Activated naive CD4-positive, alpha-beta T cell treated with anti-CD3 and anti-CD28 coated beads, Interleukin-2, amount 50 U/mL, for 24 hours (primary cell): ENCODE measurements at regions not wholly inside any gene's neighbourhood (a gene's known extent, or its start where the extent isn't known, plus 50 kb on each side); places are given as distances from the start of the nearest gene placed in this dataset.

Experiments
- H3K27ac Mint-ChIP-seq: one replicate; pipeline ENCODE4 v1.8.0; 2021; ENCODE audit warnings: mild to moderate bottlenecking, mixed read lengths
- H3K27me3 Mint-ChIP-seq: one replicate; pipeline ENCODE4 v1.8.0; 2021; ENCODE audit warnings: mixed read lengths
- H3K36me3 Mint-ChIP-seq: one replicate; pipeline ENCODE4 v1.8.0; 2021; ENCODE audit warnings: mixed read lengths
- H3K4me1 Mint-ChIP-seq: one replicate; pipeline ENCODE4 v1.8.0; 2021; ENCODE audit warnings: mixed read lengths
- H3K4me3 Mint-ChIP-seq: one replicate; pipeline ENCODE4 v1.8.0; 2021; ENCODE audit warnings: mild to moderate bottlenecking, mixed read lengths
- H3K9me3 Mint-ChIP-seq: one replicate; pipeline ENCODE4 v1.8.0; 2021; ENCODE audit warnings: mixed read lengths

DNA sequence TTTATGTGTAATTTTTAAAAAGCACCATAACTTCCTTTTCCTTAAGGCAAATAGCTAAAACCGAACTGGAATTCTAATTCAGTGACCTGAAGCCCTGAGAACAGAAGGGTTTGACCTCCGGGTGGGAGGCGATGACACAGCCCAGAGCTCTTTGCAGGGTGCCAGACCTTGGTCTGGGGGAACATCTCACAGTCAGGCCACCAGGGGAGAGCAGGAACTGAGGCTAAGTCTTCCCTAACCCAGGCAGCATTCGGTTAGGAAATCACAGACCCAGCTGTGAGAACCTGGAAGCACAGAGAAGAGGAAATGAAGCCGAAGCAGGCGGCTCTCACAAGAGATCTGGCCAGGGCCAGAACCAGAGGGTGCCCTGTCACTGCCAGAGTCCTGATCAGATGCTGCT lies 444.8 kb downstream of the TTLL7 start:
- Mint-ChIP-seq H3K4me3 (no peak overlapping the region), H3K27me3 (no peaks in the 10 kb centered on the region), H3K4me1 (peaks cover 3% of the 10 kb centered on the region), H3K9me3 (peaks cover 4% of the 10 kb centered on the region), H3K36me3 (peaks cover 2% of the 10 kb centered on the region), H3K27ac (no peak overlapping the region)

DNA sequence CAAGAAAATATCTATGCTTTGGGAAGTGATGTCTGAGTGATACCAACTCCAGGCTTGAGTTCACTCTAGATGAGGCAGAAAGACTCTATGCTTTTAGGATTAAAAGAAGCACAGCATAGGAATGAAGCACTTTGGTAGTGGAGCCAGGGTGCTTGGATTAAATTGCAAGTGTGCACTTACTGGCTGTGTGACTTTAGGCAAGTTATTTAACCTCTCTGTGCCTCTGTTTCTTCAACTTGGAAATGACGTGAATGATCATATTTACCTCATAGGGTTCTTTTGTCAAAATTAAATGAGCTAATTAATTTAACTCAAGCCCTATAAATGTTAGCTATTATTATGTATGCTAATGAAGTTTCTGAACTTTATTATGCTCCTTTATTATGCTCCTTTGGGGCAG lies 446.1 kb downstream of the TTLL7 start:
- H3K4me3 Mint-ChIP-seq = no peak overlapping the region
- H3K36me3 Mint-ChIP-seq = peaks cover 2% of the 10 kb centered on the region
- H3K4me1 Mint-ChIP-seq = no peaks in the 10 kb centered on the region
- no peaks in the 10 kb centered on the region for H3K27me3 Mint-ChIP-seq
- peaks cover 4% of the 10 kb centered on the region for H3K9me3 Mint-ChIP-seq
- H3K27ac Mint-ChIP-seq = no peak overlapping the region

DNA sequence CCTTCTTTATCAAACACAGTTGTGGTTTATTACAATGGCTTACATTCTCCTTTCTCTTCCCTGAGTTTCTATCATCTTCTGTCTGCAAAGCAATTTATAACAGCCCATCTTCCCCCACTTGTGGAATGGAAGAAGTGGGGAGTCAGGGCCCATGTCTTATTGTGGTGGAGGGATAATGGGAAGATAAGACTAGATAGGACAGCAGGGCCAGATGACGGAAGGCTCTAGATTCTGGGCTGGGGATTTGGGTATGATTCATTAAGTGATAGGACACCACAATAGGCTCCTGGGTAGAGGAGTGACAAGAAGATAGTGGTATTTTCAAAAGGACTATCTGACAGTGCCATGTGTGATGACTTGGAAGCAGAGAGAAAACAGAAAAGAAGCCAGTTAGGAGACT lies 450.6 kb downstream of the TTLL7 start:
- Mint-ChIP-seq H3K36me3 (peaks cover 2% of the 10 kb centered on the region), H3K4me1 (peaks cover 8% of the 10 kb centered on the region), H3K27me3 (no peaks in the 10 kb centered on the region), H3K9me3 (peaks cover 4% of the 10 kb centered on the region), H3K4me3 (no peak overlapping the region), H3K27ac (no peak overlapping the region)

DNA sequence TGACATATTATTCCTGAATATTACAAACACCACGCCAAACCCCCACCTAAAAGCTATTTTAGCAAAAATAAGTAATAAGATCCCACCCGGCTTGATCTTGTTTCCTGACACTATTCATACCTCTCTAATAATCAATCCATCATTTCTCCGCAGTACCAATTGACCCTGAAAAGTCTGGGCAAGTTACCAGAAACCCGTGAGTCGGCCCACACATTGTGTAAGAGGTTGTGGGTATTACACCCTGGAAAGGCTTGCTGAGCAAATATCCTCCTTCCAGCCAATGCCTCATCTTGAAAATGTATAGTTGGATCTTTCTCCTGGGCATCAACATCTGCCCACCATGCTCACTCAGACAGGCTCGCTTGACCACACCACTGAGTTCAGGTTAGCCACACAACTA lies 451.0 kb downstream of the TTLL7 start:
- Mint-ChIP-seq H3K9me3 (peaks cover 4% of the 10 kb centered on the region), H3K36me3 (peaks cover 2% of the 10 kb centered on the region), H3K4me1 (peaks cover 9% of the 10 kb centered on the region)

DNA sequence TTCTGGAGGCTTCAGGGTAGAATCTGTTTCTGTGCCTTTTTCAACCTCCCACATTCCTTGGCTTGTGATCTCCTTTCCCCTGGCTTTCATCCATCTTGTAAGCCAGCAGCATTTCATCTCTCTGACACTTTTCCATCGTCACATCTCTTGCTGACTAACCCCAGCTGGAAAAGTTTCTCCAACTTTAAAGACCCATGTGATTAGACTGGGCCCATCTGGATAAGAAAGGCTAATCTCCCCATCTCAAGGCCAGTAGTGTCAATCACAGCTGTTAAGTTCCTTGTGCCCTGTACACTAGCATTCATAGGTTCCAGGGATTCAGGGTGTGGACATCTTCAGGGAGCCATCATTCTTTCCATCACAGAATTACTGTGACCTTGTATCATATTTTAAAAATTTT lies 452.1 kb downstream of the TTLL7 start:
- H3K36me3 Mint-ChIP-seq = peaks cover 2% of the 10 kb centered on the region
- no peaks in the 10 kb centered on the region for H3K27me3 Mint-ChIP-seq
- peaks cover 4% of the 10 kb centered on the region for H3K9me3 Mint-ChIP-seq
- H3K4me3 Mint-ChIP-seq = no peak overlapping the region
- H3K27ac Mint-ChIP-seq = no peak overlapping the region
- peaks cover 9% of the 10 kb centered on the region for H3K4me1 Mint-ChIP-seq

More for the DNA sequence above, 451.0 kb downstream of the TTLL7 start:
- Mint-ChIP-seq H3K4me3 (no peak overlapping the region), H3K27ac (no peak overlapping the region), H3K27me3 (no peaks in the 10 kb centered on the region)

DNA sequence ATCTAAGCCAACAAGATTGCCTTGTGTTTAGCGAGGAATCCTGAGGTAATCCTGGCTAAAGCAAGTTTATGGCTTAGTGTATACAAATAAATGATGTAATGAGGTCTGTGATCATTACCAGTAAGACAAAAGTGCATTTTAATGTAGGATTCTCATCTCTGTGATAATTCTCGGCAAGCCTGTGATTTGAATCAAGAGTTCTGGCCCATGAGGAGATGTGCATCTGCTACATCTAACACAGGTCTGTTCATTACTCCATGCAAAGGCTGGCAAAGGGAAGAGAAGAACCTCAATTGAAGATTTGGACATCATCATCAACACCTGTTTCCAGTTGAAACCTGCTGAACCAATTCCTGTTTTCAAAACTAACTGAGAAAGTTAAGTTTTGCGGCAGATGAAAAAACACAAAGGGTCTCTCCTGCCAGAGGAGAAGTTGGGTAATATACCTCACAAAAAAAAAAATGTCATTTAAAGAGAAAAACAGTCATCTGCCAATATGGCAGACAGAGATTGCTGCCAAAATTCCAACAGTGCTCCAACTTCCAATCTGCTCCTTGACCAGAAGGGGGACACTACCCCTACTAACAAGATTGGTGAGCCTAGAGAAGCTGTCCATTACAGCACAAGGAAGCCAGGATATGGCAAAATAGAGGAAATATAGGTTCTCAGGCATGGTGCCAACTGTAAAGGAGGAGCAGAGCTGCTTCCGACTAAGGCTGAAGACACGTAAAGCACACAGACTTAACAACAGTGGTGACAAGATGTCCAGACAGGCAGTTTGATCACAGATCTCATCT lies 453.7 kb downstream of the TTLL7 start:
- peaks cover 9% of the 10 kb centered on the region for H3K4me1 Mint-ChIP-seq
- no peaks in the 10 kb centered on the region for H3K27me3 Mint-ChIP-seq
- peaks cover 4% of the 10 kb centered on the region for H3K9me3 Mint-ChIP-seq
- no peak overlapping the region for H3K4me3 Mint-ChIP-seq
- H3K27ac Mint-ChIP-seq = no peak overlapping the region
- peaks cover 2% of the 10 kb centered on the region for H3K36me3 Mint-ChIP-seq

DNA sequence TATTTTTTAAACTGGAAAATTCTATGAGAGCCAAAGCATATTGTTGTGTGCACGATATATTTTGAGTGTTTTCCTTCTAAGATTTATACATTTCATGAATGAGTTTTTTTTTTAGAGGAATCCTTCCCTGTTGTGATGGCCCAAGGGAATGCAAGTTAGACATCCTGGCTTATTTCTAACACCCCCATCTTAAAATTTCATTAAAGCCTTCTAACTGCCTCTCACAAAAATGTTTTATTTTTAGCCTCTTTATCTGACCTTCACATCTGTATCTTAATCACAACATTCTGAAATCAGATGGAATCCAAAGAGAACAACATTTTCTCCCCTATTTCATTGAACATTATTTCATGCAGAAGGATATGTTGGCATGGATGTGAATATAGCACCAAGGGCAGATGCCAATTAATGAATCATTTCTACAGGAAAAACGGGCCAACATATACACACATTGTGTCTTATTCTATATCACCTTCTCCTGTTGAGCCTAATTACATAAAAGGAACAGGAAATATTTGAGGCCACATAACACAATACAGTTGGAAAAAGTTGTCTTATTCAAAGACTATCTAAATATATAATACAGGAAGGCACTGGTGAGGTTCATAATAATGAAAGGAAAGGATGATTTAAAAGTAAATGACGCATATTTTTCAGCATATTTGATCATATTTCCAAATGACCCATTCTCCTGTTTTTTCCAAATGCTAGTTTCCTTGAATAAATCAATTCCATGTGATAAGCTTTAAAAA lies 455.5 kb downstream of the TTLL7 start:
- Mint-ChIP-seq H3K4me1 (peaks cover 9% of the 10 kb centered on the region), H3K4me3 (no peak overlapping the region)

DNA sequence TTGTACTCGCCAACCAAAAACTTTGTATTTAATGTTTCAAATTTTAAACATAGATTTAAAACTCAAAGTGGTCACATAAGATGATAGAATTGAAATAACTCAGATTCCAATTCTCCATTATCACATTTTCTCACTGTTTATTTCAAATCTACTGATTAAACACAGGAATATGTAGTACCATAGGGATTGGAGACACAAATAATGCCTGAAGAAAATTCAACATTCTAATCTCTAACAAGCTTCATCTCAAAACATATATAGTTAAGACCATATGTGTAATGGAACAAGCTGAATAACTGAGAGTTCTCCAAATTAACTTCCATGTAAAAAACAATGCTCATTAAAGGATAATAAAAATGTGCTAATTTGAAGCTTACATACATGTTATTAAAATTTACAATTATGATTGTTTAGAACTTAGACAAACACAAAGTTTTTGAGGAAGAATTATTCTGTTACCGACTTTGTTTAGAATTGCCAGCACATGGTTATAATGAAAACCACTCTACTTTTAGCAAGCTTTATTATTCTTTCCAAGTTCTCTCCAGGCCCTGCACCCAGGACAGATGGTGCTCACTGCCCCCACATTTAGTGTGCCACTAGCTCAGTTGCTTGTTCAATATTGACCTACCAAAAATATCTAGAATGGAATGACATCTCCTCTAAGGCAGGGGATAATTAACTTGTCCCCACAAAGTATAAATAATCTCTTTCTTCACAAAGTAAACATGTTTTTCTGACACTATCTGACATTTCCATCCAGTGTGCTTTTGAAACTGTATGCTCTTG lies 467.2 kb downstream of the TTLL7 start:
- no peaks in the 10 kb centered on the region for H3K27me3 Mint-ChIP-seq
- H3K4me1 Mint-ChIP-seq = no peaks in the 10 kb centered on the region
- no peak overlapping the region for H3K4me3 Mint-ChIP-seq
- no peak overlapping the region for H3K27ac Mint-ChIP-seq
- peaks cover 9% of the 10 kb centered on the region for H3K9me3 Mint-ChIP-seq
- H3K36me3 Mint-ChIP-seq = peaks cover 3% of the 10 kb centered on the region

More for the DNA sequence above, 455.5 kb downstream of the TTLL7 start:
- H3K27me3 Mint-ChIP-seq = no peaks in the 10 kb centered on the region
- H3K36me3 Mint-ChIP-seq = no peaks in the 10 kb centered on the region
- no peak overlapping the region for H3K27ac Mint-ChIP-seq
- H3K9me3 Mint-ChIP-seq = no peaks in the 10 kb centered on the region

DNA sequence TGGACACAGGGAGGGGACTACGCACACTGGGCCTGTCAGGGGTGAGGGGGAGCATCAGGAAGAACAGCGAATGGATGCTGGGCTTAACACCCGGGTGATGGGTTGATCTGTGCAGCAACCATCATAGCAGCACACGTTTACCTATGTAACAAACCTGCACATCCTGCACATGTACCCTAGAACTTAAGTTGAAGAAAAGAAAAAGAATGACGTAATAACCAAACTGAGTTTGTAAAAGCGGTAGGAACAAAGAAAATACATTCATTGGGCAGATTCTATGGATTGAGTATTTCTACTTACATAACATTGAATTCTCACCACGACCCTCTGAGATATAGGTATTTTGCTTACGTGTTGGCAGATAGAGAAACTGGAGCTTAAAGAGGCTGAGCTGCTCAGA lies 468.4 kb downstream of the TTLL7 start:
- H3K36me3 Mint-ChIP-seq = peaks cover 3% of the 10 kb centered on the region
- H3K4me3 Mint-ChIP-seq = no peak overlapping the region
- no peak overlapping the region for H3K27ac Mint-ChIP-seq
- H3K4me1 Mint-ChIP-seq = no peaks in the 10 kb centered on the region
- H3K27me3 Mint-ChIP-seq = no peaks in the 10 kb centered on the region
- H3K9me3 Mint-ChIP-seq = peaks cover 9% of the 10 kb centered on the region

DNA sequence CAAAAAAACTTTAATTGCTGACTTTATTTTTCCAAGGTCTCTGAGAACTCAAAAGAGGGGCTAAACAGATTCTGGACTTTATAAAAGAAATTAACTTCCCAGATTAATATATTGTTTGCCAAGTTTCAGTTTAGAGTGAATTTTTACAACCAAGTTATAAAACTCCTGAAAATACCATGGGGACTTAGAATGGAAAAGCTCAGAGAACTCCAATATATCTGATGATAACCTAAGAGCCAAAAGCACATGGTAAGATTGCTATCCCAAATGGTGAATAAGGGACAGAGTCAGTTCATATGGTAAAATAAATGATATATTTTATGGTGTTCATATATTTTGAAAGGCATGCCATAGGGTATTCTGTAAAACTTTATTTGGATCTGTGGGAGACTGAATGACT lies 470.9 kb downstream of the TTLL7 start:
- no peaks in the 10 kb centered on the region for H3K4me1 Mint-ChIP-seq
- no peaks in the 10 kb centered on the region for H3K9me3 Mint-ChIP-seq
- no peak overlapping the region for H3K4me3 Mint-ChIP-seq
- H3K27me3 Mint-ChIP-seq = no peaks in the 10 kb centered on the region
- no peaks in the 10 kb centered on the region for H3K36me3 Mint-ChIP-seq
- H3K27ac Mint-ChIP-seq = no peak overlapping the region

DNA sequence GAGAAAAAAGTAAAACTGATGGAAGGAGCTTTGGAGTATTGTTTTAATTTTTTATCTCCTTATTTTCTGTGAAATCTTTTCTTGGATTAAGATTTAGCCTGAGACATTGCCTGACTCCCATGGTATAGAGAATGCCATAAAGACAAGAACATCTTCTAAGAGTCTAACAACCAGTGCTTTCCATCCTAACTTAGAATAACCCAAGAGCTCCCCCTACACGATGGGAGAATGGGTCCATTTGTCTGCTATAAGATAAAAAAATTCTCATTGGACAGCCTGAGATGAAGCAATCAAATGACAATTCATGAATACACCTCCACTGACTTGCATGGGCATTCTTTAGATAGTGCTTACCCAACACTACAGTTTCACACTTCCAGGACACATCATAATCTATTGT lies 478.1 kb downstream of the TTLL7 start:
- H3K27me3 Mint-ChIP-seq = no peaks in the 10 kb centered on the region
- no peaks in the 10 kb centered on the region for H3K9me3 Mint-ChIP-seq
- H3K27ac Mint-ChIP-seq = no peak overlapping the region
- peaks cover 1% of the 10 kb centered on the region for H3K36me3 Mint-ChIP-seq
- no peak overlapping the region for H3K4me3 Mint-ChIP-seq
- peaks cover 12% of the 10 kb centered on the region for H3K4me1 Mint-ChIP-seq

DNA sequence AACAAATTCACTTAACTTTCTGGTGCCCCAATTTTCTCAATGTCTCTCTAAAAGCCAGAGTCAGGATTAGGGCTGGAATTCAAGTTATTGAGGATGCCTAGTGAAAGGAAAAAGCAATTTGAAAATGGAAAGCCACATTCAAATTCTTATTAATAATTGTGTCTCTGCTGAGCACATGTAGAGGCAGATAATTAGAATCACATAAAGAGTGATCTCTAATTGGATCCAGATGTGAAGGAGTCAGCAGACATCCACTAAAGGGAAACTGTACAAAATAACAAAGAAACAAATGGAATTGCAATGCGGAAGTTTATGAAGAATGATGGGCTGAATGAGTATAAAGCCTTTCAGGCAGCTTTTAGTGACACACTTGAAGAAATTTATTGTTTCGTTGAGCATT lies 482.6 kb downstream of the TTLL7 start:
- Mint-ChIP-seq H3K4me3 (no peak overlapping the region), H3K36me3 (peaks cover 7% of the 10 kb centered on the region), H3K4me1 (peaks cover 31% of the 10 kb centered on the region), H3K27ac (no peak overlapping the region), H3K9me3 (peaks cover 6% of the 10 kb centered on the region), H3K27me3 (no peaks in the 10 kb centered on the region)

DNA sequence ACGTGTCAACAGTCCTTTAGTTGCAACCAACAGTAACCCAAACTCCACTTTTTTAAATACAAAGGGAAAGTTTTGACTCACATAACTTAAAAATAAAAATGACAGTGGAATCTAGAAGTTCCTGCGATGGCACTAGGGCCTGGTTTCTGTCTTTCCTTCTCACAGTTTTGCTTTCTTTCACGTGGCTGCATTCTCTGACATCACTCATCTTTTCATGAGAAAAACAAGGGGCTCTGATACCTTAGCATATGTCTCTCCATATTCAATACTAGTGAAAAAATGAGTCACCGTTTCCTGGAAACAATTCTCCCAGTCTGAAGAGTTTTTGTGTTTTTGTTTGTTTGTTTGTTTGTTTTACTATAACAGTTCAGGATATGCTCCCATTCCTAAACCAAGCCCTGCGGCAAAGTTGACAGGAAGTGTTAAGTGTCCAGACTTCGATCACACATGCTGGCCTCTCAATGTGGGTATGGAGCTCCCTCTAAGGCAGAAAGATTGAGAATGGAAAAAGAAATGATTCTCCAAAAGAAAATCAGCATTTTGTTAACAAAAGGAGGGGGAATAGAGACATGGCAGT lies 483.3 kb downstream of the TTLL7 start:
- H3K27ac Mint-ChIP-seq = peak overlapping the region; percentile 57
- peaks cover 7% of the 10 kb centered on the region for H3K36me3 Mint-ChIP-seq

DNA sequence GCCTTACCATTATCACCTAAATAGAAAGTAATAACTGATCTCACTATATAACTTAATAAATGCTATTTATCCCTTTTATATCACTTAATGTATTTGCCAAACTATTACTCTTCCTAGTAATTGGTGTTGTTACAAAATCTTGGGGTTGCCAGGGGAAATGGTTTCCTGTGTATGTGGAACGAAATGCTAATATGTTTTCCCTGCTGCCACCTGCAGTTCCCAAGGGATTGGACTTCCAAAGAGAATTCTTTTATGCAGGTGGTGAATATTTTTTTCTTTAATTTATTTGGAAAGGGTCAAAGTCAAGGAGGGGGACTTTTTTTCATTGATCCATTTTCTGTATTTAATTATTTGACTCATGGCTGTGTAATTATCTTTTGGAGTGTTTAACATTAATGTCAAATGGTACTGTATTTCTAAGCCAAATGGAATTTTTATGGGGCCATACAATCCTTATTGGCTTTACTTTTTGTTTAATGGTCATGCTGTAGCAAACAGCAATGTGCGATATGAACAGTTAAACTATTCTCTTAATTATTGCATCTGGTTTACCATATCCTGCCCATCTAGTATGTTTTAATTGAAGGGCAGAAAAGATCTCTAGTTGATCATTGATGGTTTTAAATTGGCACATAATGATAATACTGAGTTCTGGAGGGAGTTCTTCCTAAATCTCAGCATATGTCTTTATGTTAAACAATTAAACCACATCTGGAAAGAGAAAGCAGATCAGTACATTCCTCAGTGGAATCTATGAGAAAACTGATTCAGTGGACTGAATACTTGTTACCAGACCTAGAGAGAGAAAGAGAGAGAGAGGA lies 486.3 kb downstream of the TTLL7 start:
- peaks cover 60% of the 10 kb centered on the region for H3K4me1 Mint-ChIP-seq
- peaks cover 7% of the 10 kb centered on the region for H3K36me3 Mint-ChIP-seq
- H3K27me3 Mint-ChIP-seq = no peaks in the 10 kb centered on the region
- no peak overlapping the region for H3K4me3 Mint-ChIP-seq
- peaks cover 6% of the 10 kb centered on the region for H3K9me3 Mint-ChIP-seq
- H3K27ac Mint-ChIP-seq = peak overlapping the region; percentile 87

More for the DNA sequence above, 483.3 kb downstream of the TTLL7 start:
- Mint-ChIP-seq H3K4me3 (peak overlapping the region; percentile 27), H3K9me3 (peaks cover 6% of the 10 kb centered on the region), H3K4me1 (peaks cover 31% of the 10 kb centered on the region), H3K27me3 (no peaks in the 10 kb centered on the region)
